RWPE1 (cell line): ENCODE measurements at regions not wholly inside any gene's neighbourhood (a gene's known extent, or its start where the extent isn't known, plus 50 kb on each side); places are given as distances from the start of the nearest gene placed in this dataset.

Source experiments
- CTCF ChIA-PET: fragments of 350-600 bp; sonication (Branson Sonifier 250); formaldehyde crosslinking; extraction: SDS; loops from one replicate; lab custom pipeline; 2021; lab: Yijun Ruan, JAX
- POLR2A ChIA-PET: fragments of 400-600 bp; formaldehyde crosslinking; extraction: SDS; loops from one replicate; lab custom pipeline; 2020; ENCODE audit warnings: antibody characterized with exemption; ENCODE audit not compliant: low non-redundant PET; lab: Yijun Ruan, JAX
- DNase-seq: peaks from one replicate; pipeline ENCODE4 v3.0.0; 2012; ENCODE audit warnings: low spot score
- H3K27ac ChIP-seq: fragments of 450-650 bp; 2 replicates; pipeline ENCODE4 v1.5.1; 2017
- CTCF ChIP-seq: fragments of 450-650 bp; conservative IDR thresholded peaks from 2 replicates; pipeline ENCODE4 v1.5.1; 2017; ENCODE audit warnings: low read depth, mild to moderate bottlenecking

GRCh38 chr3:194235160-194235559 lies 99.2 kb downstream of the HES1 start:
- ChIA-PET POLR2A (no interaction called here), CTCF (no interaction called here)
- no peak overlapping the region for H3K27ac ChIP-seq
- no peak for TF ChIP-seq CTCF
- DNase-seq: no peak

DNA sequence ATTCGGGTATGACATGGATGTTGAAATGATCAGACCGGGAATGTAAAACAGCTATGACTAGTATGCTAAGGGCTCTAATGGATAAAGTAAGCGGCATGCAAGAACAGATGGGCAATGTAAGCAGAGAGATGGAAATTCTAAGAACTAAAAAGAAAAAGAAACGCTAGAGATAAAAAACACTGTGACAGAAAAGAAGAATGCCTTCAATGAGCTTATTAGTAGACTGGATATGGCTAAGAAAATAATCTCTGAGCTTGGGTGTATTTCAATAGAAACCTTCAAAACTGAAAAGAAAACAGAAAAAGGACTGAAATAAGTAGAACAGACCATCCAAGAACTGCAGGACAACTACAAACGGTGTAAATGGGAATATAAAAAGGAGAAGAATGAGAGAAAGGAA lies 101.2 kb downstream of the HES1 start:
- DNase-seq: no peak
- ChIA-PET CTCF (no interaction called here), POLR2A (no interaction called here)
- TF ChIP-seq CTCF: no peak
- H3K27ac ChIP-seq: no peak overlapping the region

DNA sequence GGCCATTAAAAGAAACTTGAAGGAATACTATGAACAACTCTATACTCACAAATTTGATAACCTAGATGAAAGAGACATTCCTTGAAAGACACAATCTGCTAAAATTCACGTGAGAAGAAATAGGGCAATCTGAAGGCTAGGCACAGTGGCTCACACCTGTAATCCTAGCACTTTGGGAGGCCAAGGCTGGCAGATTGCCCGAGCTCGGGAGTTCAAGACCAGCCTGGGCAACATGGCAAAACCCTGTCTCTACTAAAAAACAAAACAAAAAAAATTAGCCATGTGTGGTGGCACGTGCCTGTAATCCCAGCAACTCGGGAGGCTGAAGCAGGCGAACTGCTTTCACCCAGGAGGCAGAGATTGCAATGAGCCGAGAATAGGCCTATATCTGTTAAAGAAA lies 104.8 kb downstream of the HES1 start:
- CTCF ChIA-PET: interaction anchor here (0.7 kb wide), 1 partner anchor 74 kb away, joined by 4 read pairs; no protein-coding TSS in a partner anchor
- POLR2A ChIA-PET: no interaction called here
- H3K27ac ChIP-seq: no peak overlapping the region
- DNase-seq: no peak
- TF ChIP-seq CTCF: no peak

DNA sequence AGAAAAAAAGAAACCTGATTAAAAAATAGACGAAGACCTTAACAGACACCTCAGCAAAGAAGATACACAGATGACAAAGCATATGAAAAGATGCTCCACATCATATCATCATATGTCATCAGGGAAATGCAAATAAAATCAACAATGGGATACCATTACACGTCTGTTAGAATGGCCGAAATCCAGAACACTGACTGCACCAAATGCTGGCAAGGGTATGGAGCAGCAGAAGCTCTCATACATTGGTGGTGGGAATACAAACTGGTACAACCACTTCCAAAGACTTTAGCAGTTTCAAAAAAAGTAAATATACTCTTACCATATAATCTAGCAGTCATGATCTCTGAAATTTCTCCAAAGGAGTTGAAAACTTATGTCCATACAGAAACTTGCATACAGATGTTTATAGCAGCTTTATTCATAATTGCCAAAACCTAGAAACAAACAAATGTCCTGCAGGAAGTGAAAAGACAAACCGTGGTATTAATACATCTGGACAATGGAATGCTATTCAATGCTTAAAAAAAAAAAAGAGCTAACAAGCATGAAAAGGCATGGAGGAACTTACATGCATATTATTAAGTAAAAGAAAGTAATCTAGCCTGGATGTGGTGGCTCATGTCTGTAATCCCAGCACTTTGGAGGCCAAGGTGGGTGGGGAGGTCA lies 107.4 kb downstream of the HES1 start:
- no peak overlapping the region for H3K27ac ChIP-seq
- CTCF ChIA-PET: interaction anchor here (0.6 kb wide), 1 partner anchor 584 kb away, joined by 3 read pairs; no protein-coding TSS in a partner anchor
- no peak for DNase-seq
- POLR2A ChIA-PET: no interaction called here
- no peak for TF ChIP-seq CTCF

DNA sequence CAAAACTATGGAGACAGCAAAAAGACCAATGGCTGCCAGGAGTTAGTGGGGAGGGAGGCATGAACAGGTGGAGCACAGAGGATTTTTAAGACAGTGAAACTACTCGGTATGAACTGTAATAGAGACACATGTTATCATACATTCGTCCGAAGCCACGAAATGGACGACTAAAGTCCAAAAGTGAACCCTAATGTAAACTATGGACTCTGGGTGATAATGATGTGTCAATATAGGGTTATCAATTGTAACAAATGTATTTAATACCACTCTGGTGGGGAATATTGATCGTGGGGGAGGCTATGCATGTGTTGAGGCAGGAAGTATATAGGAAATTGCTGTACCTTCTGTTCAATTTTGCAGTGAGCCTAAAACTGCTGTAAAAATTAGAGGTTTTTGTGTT lies 107.0 kb downstream of the CPN2 start:
- no peak for DNase-seq
- CTCF ChIA-PET: no interaction called here
- POLR2A ChIA-PET: interaction anchor here (0.6 kb wide), 1 partner anchor 108 kb away, joined by 4 read pairs; the partner anchor contains the start of gene HES1
- TF ChIP-seq CTCF: no peak
- no peak overlapping the region for H3K27ac ChIP-seq

DNA sequence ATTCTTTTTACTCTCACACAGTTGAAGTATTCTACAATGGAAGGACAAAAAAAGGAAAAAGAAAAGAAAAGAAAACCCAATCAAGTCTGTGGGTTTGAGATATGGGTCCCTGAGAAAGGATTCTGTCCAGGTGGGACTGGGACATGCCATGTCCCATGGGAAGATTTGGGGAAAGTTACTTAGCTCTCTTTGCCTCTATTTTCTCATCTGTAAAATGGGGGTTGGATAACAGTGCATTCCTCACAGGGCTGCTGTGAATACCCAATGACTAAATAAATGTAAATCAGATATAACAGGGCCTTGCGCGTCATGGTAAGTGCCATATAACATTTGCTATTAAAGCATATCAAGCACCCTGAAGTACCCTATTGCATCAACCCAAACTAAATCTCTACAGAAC lies 105.7 kb downstream of the CPN2 start:
- H3K27ac ChIP-seq: no peak overlapping the region
- no peak for DNase-seq
- CTCF ChIA-PET: interaction anchor here (0.5 kb wide), 1 partner anchor 15 kb away, joined by 3 read pairs; no protein-coding TSS in a partner anchor
- POLR2A ChIA-PET: no interaction called here
- no peak for TF ChIP-seq CTCF
